ENCODE measurements at regions not wholly inside any gene's neighbourhood (a gene's known extent, or its start where the extent isn't known, plus 50 kb on each side); places are given as distances from the start of the nearest gene placed in this dataset.
"Not testable (repeated sequence)": the region's sequence is repeated elsewhere in the genome, so short reads cannot be mapped to it uniquely, and the experiment has no call there.

GRCh38 chr2:183964565-183964964 lies 633.8 kb upstream of the ZNF804A start:
- no peak for DNase-seq (ENCODE audit: extremely low spot score)
- ChIA-PET POLR2A (no interaction called here), CTCF (no interaction called here)
- TF ChIP-seq BHLHE40 (IDR thresholded peaks at IDR 0.05; ENCODE audit: borderline replicate concordance) (no peak), NFRKB (IDR thresholded peaks at IDR 0.05) (no peak), PKNOX1 (IDR thresholded peaks at IDR 0.05) (no peak), HDGF (IDR thresholded peaks at IDR 0.05; ENCODE audit: borderline replicate concordance) (no peak), FOXK2 (IDR thresholded peaks at IDR 0.05) (no peak), ZNF384 (IDR thresholded peaks at IDR 0.05) (no peak), L3MBTL2 (conservative IDR thresholded peaks at IDR 0.05) (no peak), CTBP1 (IDR thresholded peaks at IDR 0.05; ENCODE audit: borderline replicate concordance) (no peak), FOXM1 (IDR thresholded peaks at IDR 0.05; ENCODE audit: borderline replicate concordance) (no peak)

GRCh38 chr2:183967756-183968155 lies 630.6 kb upstream of the ZNF804A start:
- TF ChIP-seq CTBP1 (IDR thresholded peaks at IDR 0.05; ENCODE audit: borderline replicate concordance) (no peak), L3MBTL2 (conservative IDR thresholded peaks at IDR 0.05) (no peak), NFRKB (IDR thresholded peaks at IDR 0.05) (no peak), ZNF384 (IDR thresholded peaks at IDR 0.05) (no peak), ARNT (IDR thresholded peaks at IDR 0.05) (no peak)
- no peak for DNase-seq (ENCODE audit: extremely low spot score)
- ChIA-PET CTCF (no interaction called here), POLR2A (no interaction called here)

GRCh38 chr2:183975676-183976075 lies 622.7 kb upstream of the ZNF804A start:
- POLR2A ChIA-PET; DNase-seq (ENCODE audit: extremely low spot score); CTCF ChIA-PET: not testable (repeated sequence)

GRCh38 chr2:183984871-183985270 lies 613.5 kb upstream of the ZNF804A start:
- POLR2A ChIA-PET: no interaction called here
- DNase-seq (ENCODE audit: extremely low spot score): no peak
- no peak for TF ChIP-seq ELF4 (IDR thresholded peaks at IDR 0.05)
- TF ChIP-seq FOXM1 (IDR thresholded peaks at IDR 0.05; ENCODE audit: borderline replicate concordance): no peak
- no peak for TF ChIP-seq TARDBP (IDR thresholded peaks at IDR 0.05)
- TF ChIP-seq SUZ12 (IDR thresholded peaks at IDR 0.05): no peak
- TF ChIP-seq LEF1 (IDR thresholded peaks at IDR 0.05; ENCODE audit: borderline replicate concordance): no peak
- no peak for TF ChIP-seq SP1 (IDR thresholded peaks at IDR 0.05)
- no peak for TF ChIP-seq HDGF (IDR thresholded peaks at IDR 0.05; ENCODE audit: borderline replicate concordance)
- no peak for TF ChIP-seq L3MBTL2 (conservative IDR thresholded peaks at IDR 0.05)
- TF ChIP-seq PKNOX1 (IDR thresholded peaks at IDR 0.05): no peak
- no peak for TF ChIP-seq FOXA1 (IDR thresholded peaks at IDR 0.05)
- CTCF ChIA-PET: no interaction called here

- POLR2A ChIA-PET: no interaction called here
- no peak for DNase-seq (ENCODE audit: extremely low spot score)
- TF ChIP-seq CTBP1 (IDR thresholded peaks at IDR 0.05; ENCODE audit: borderline replicate concordance): no peak
- TF ChIP-seq FOXA1 (IDR thresholded peaks at IDR 0.05): no peak
- TF ChIP-seq PKNOX1 (IDR thresholded peaks at IDR 0.05): no peak
- no peak for TF ChIP-seq FOXK2 (IDR thresholded peaks at IDR 0.05)
- TF ChIP-seq FOXM1 (IDR thresholded peaks at IDR 0.05; ENCODE audit: borderline replicate concordance): no peak
- TF ChIP-seq BHLHE40 (IDR thresholded peaks at IDR 0.05; ENCODE audit: borderline replicate concordance): no peak
- no peak for TF ChIP-seq NFRKB (IDR thresholded peaks at IDR 0.05)
- no peak for TF ChIP-seq SUZ12 (IDR thresholded peaks at IDR 0.05)
- TF ChIP-seq ELF4 (IDR thresholded peaks at IDR 0.05): no peak
- no peak for TF ChIP-seq LEF1 (IDR thresholded peaks at IDR 0.05; ENCODE audit: borderline replicate concordance)
- TF ChIP-seq ZNF384 (IDR thresholded peaks at IDR 0.05): no peak
- TF ChIP-seq TARDBP (IDR thresholded peaks at IDR 0.05): no peak
- TF ChIP-seq HDGF (IDR thresholded peaks at IDR 0.05; ENCODE audit: borderline replicate concordance): no peak
- TF ChIP-seq SP1 (IDR thresholded peaks at IDR 0.05): no peak
- no peak for TF ChIP-seq ARNT (IDR thresholded peaks at IDR 0.05)
- no peak for TF ChIP-seq L3MBTL2 (conservative IDR thresholded peaks at IDR 0.05)
- CTCF ChIA-PET: no interaction called here
These were observed 606.4 kb upstream of the ZNF804A start for GRCh38 chr2:183991968-183992367.

- ChIA-PET POLR2A (no interaction called here), CTCF (no interaction called here)
- no peak for DNase-seq (ENCODE audit: extremely low spot score)
- TF ChIP-seq HDGF (IDR thresholded peaks at IDR 0.05; ENCODE audit: borderline replicate concordance): no peak
- no peak for TF ChIP-seq LEF1 (IDR thresholded peaks at IDR 0.05; ENCODE audit: borderline replicate concordance)
- TF ChIP-seq PKNOX1 (IDR thresholded peaks at IDR 0.05): no peak
- no peak for TF ChIP-seq TARDBP (IDR thresholded peaks at IDR 0.05)
- TF ChIP-seq CTBP1 (IDR thresholded peaks at IDR 0.05; ENCODE audit: borderline replicate concordance): no peak
- TF ChIP-seq ARNT (IDR thresholded peaks at IDR 0.05): no peak
- TF ChIP-seq FOXA1 (IDR thresholded peaks at IDR 0.05): no peak
- no peak for TF ChIP-seq FOXK2 (IDR thresholded peaks at IDR 0.05)
- no peak for TF ChIP-seq L3MBTL2 (conservative IDR thresholded peaks at IDR 0.05)
- no peak for TF ChIP-seq ELF4 (IDR thresholded peaks at IDR 0.05)
- TF ChIP-seq ZNF384 (IDR thresholded peaks at IDR 0.05): no peak
- TF ChIP-seq FOXM1 (IDR thresholded peaks at IDR 0.05; ENCODE audit: borderline replicate concordance): no peak
These were observed 605.3 kb upstream of the ZNF804A start for GRCh38 chr2:183993052-183993451.
